WTC11 (cell line): ENCODE measurements at regions not wholly inside any gene's neighbourhood (a gene's known extent, or its start where the extent isn't known, plus 50 kb on each side); places are given as distances from the start of the nearest gene placed in this dataset.

Experiments used
- CREB1 ChIP-seq: sonication (generic); formaldehyde crosslinking; IDR thresholded peaks from 2 replicates; pipeline ENCODE4 v1.8.0; 2023; ENCODE audit warnings: mild to moderate bottlenecking, missing genetic modification reagents
- GTF2I ChIP-seq: fragments of 250-450 bp; sonication (Bioruptor Pico); conservative IDR thresholded peaks from 2 replicates; pipeline ENCODE4 v1.4.0; 2021; ENCODE audit warnings: mild to moderate bottlenecking
- MAX ChIP-seq: sonication (generic); formaldehyde crosslinking; IDR thresholded peaks from 2 replicates; pipeline ENCODE4 v1.8.0; 2022; ENCODE audit warnings: mild to moderate bottlenecking, missing genetic modification reagents
- NR3C1 ChIP-seq: sonication (generic); formaldehyde crosslinking; conservative IDR thresholded peaks from 2 replicates; pipeline ENCODE4 v1.8.1; 2023; ENCODE audit warnings: low read depth, mild to moderate bottlenecking, missing genetic modification reagents
- ZNF232 ChIP-seq: sonication (generic); formaldehyde crosslinking; IDR thresholded peaks from 2 replicates; pipeline ENCODE4 v1.8.0; 2022; ENCODE audit warnings: mild to moderate bottlenecking, missing genetic modification reagents
- ZNF512 ChIP-seq: sonication (generic); formaldehyde crosslinking; IDR thresholded peaks from 2 replicates; pipeline ENCODE4 v1.8.1; 2022; ENCODE audit warnings: missing genetic modification reagents, borderline replicate concordance
- TF ChIP-seq, protein P1 (sequence below): fragments of 200-600 bp; IDR thresholded peaks from 2 replicates; pipeline ENCODE4 v1.8.0; 2022; ENCODE audit warnings: antibody characterized with exemption
- TF ChIP-seq, protein P2 (sequence below): sonication (generic); formaldehyde crosslinking; IDR thresholded peaks from 2 replicates; pipeline ENCODE4 v1.8.0; 2022; ENCODE audit warnings: mild to moderate bottlenecking, missing genetic modification reagents

GRCh38 chr3:164416491-164417222 lies 661.6 kb downstream of the SI start:
- TF ChIP-seq GTF2I (CRISPR knock-in tag) (no peak), CREB1 (CRISPR knock-in tag) (no peak), NR3C1 (no peak), ZNF232 (CRISPR knock-in tag) (no peak), ZNF512 (CRISPR knock-in tag) (no peak), MAX (CRISPR knock-in tag) (no peak)
- TF ChIP-seq, protein P1, sequence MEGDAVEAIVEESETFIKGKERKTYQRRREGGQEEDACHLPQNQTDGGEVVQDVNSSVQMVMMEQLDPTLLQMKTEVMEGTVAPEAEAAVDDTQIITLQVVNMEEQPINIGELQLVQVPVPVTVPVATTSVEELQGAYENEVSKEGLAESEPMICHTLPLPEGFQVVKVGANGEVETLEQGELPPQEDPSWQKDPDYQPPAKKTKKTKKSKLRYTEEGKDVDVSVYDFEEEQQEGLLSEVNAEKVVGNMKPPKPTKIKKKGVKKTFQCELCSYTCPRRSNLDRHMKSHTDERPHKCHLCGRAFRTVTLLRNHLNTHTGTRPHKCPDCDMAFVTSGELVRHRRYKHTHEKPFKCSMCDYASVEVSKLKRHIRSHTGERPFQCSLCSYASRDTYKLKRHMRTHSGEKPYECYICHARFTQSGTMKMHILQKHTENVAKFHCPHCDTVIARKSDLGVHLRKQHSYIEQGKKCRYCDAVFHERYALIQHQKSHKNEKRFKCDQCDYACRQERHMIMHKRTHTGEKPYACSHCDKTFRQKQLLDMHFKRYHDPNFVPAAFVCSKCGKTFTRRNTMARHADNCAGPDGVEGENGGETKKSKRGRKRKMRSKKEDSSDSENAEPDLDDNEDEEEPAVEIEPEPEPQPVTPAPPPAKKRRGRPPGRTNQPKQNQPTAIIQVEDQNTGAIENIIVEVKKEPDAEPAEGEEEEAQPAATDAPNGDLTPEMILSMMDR = no peak
- TF ChIP-seq, protein P2, sequence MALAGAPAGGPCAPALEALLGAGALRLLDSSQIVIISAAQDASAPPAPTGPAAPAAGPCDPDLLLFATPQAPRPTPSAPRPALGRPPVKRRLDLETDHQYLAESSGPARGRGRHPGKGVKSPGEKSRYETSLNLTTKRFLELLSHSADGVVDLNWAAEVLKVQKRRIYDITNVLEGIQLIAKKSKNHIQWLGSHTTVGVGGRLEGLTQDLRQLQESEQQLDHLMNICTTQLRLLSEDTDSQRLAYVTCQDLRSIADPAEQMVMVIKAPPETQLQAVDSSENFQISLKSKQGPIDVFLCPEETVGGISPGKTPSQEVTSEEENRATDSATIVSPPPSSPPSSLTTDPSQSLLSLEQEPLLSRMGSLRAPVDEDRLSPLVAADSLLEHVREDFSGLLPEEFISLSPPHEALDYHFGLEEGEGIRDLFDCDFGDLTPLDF (CRISPR knock-in tag) = no peak
